SU-DHL-6 (cell line): ENCODE measurements at regions not wholly inside any gene's neighbourhood (a gene's known extent, or its start where the extent isn't known, plus 50 kb on each side); places are given as distances from the start of the nearest gene placed in this dataset.

Source experiments
- H2AFZ ChIP-seq: fragments of 200-600 bp; sonication (generic); 2 replicates; pipeline ENCODE4 v1.6.1; 2014; ENCODE audit warnings: low read depth, mild to moderate bottlenecking, moderate library complexity, mixed read lengths, antibody characterized with exemption, low read length; ENCODE audit not compliant: severe bottlenecking
- H3F3A ChIP-seq: fragments of 200-600 bp; shearing (Covaris generic); 2 replicates; pipeline ENCODE4 v1.6.0; 2016; ENCODE audit warnings: antibody characterized with exemption, mild to moderate bottlenecking; ENCODE audit not compliant: insufficient read depth
- H3K27ac ChIP-seq: fragments of 200-600 bp; sonication (generic); 2 replicates; pipeline ENCODE4 v1.5.1; 2016; ENCODE audit warnings: low read depth, mild to moderate bottlenecking, low read length, moderate library complexity, mixed read lengths
- H3K27me3 ChIP-seq: fragments of 200-600 bp; sonication (generic), shearing (Covaris generic); 2 replicates; pipeline ENCODE4 v1.6.0; 2014; ENCODE audit warnings: mild to moderate bottlenecking, low read length
- H3K36me3 ChIP-seq: fragments of 200-600 bp; sonication (generic); 2 replicates; pipeline ENCODE4 v1.6.1; 2014; ENCODE audit warnings: mild to moderate bottlenecking, low read length, mixed read lengths
- H3K4me2 ChIP-seq: fragments of 300-600, 200-600 bp; shearing (Covaris generic), sonication (generic); 2 replicates; pipeline ENCODE4 v1.6.0; 2014; ENCODE audit warnings: low read length, low read depth, mild to moderate bottlenecking; ENCODE audit not compliant: poor library complexity, severe bottlenecking
- H3K4me3 ChIP-seq: fragments of 200-600 bp; sonication (generic); 2 replicates; pipeline ENCODE4 v1.5.1; 2014; ENCODE audit warnings: antibody characterized with exemption, low read length, mild to moderate bottlenecking, mixed read lengths; ENCODE audit not compliant: insufficient read depth, poor library complexity, severe bottlenecking
- H3K79me2 ChIP-seq: fragments of 200-600 bp; sonication (generic); 2 replicates; pipeline ENCODE4 v1.6.1; 2014; ENCODE audit warnings: mild to moderate bottlenecking, low read length, moderate library complexity; ENCODE audit not compliant: insufficient read depth
- H3K9ac ChIP-seq: fragments of 200-600 bp; sonication (generic); 2 replicates; pipeline ENCODE4 v1.7.0; 2014; ENCODE audit warnings: mild to moderate bottlenecking, low read length
- H3K9me2 ChIP-seq: fragments of 200-600 bp; sonication (generic); replicated peaks from 2 replicates; pipeline ENCODE4 v1.6.1; 2014; ENCODE audit warnings: low read length; ENCODE audit not compliant: insufficient read depth
- H3K9me3 ChIP-seq: fragments of 200-600 bp; sonication (generic); 2 replicates; pipeline ENCODE4 v1.6.1; 2014; ENCODE audit warnings: low read length, mixed read lengths; ENCODE audit not compliant: insufficient read depth
- H4K20me1 ChIP-seq: fragments of 200-600 bp; sonication (generic); 2 replicates; pipeline ENCODE4 v1.6.1; 2014; ENCODE audit warnings: low read depth, mild to moderate bottlenecking, antibody characterized with exemption, low read length, moderate library complexity, mixed read lengths
- CTCF ChIP-seq: fragments of 200-600 bp; sonication (generic); IDR thresholded peaks from one replicate; pipeline ENCODE4 v1.5.1; 2017; ENCODE audit warnings: antibody characterized with exemption, mild to moderate bottlenecking, low read length, moderate library complexity; ENCODE audit not compliant: insufficient read depth, poor library complexity, severe bottlenecking
- EZH2phosphoT487 ChIP-seq: fragments of 200-600 bp; sonication (generic), shearing (Covaris generic); conservative IDR thresholded peaks from 2 replicates; pipeline ENCODE4 v1.6.1; 2018; ENCODE audit warnings: mild to moderate bottlenecking, antibody characterized with exemption, low read length, moderate library complexity, mixed read lengths

- TF ChIP-seq EZH2phosphoT487 (no peak), CTCF (no peak)
- Histone ChIP-seq H3F3A (no peaks in the 10 kb centered on the region), H3K9ac (no peak overlapping the region), H3K79me2 (no peaks in the 10 kb centered on the region), H4K20me1 (no peaks in the 10 kb centered on the region), H3K4me2 (no peak overlapping the region), H3K27ac (no peak overlapping the region), H3K9me2 (no peaks in the 10 kb centered on the region), H2AFZ (no peak overlapping the region), H3K36me3 (no peaks in the 10 kb centered on the region), H3K9me3 (no peaks in the 10 kb centered on the region), H3K4me3 (no peak overlapping the region), H3K27me3 (no peaks in the 10 kb centered on the region; the same call in 1 of the 2 replicates)
Measured at GRCh38 chr6:23985015-23985414, 141.0 kb upstream of the NRSN1 start.

GRCh38 chr6:23989885-23990533 is 136.0 kb upstream of the NRSN1 start:
- Histone ChIP-seq H3K9ac (no peak overlapping the region), H3K9me3 (no peaks in the 10 kb centered on the region), H3K36me3 (no peaks in the 10 kb centered on the region), H3K9me2 (no peaks in the 10 kb centered on the region), H3K4me2 (no peak overlapping the region), H3F3A (no peaks in the 10 kb centered on the region), H3K27ac (no peak overlapping the region), H3K27me3 (no peaks in the 10 kb centered on the region; the same call in 1 of the 2 replicates), H4K20me1 (no peaks in the 10 kb centered on the region), H2AFZ (no peak overlapping the region), H3K4me3 (no peak overlapping the region), H3K79me2 (no peaks in the 10 kb centered on the region)
- TF ChIP-seq EZH2phosphoT487 (no peak), CTCF (no peak)

- no peak overlapping the region for H3K27ac ChIP-seq
- H4K20me1 ChIP-seq: no peaks in the 10 kb centered on the region
- H3K4me2 ChIP-seq: no peak overlapping the region
- no peak for TF ChIP-seq EZH2phosphoT487
- no peak for TF ChIP-seq CTCF
- H3F3A ChIP-seq: no peaks in the 10 kb centered on the region
- no peaks in the 10 kb centered on the region for H3K36me3 ChIP-seq
- no peak overlapping the region for H2AFZ ChIP-seq
- no peaks in the 10 kb centered on the region; the same call in 1 of the 2 replicates for H3K27me3 ChIP-seq
- H3K9me3 ChIP-seq: no peaks in the 10 kb centered on the region
- H3K79me2 ChIP-seq: no peaks in the 10 kb centered on the region
- H3K4me3 ChIP-seq: no peak overlapping the region
- no peak overlapping the region for H3K9ac ChIP-seq
- H3K9me2 ChIP-seq: no peaks in the 10 kb centered on the region
Measured at GRCh38 chr6:23994013-23994412, 132.0 kb upstream of the NRSN1 start.
